HG02852 (cell line): ENCODE measurements at regions not wholly inside any gene's neighbourhood (a gene's known extent, or its start where the extent isn't known, plus 50 kb on each side); places are given as distances from the start of the nearest gene placed in this dataset.
"Not testable (repeated sequence)": the region's sequence is repeated elsewhere in the genome, so short reads cannot be mapped to it uniquely, and the experiment has no call there.

Experiments used
- ATAC-seq: cut with Tn5 transposase; IDR thresholded peaks from one replicate; pipeline ENCODE4 v1.9.1; 2021; ENCODE audit warnings: mild to moderate bottlenecking, moderate library complexity; ENCODE audit not compliant: unreplicated experiment

GRCh38 chr21:35169574-35169973 is 120.5 kb upstream of the RUNX1 start:
- no peak for ATAC-seq

GRCh38 chr21:35168735-35169134 is 119.6 kb upstream of the RUNX1 start:
- ATAC-seq = no peak

- ATAC-seq = no peak
Measured at GRCh38 chr21:35164971-35165483, 115.9 kb upstream of the RUNX1 start.

- no peak for ATAC-seq
Measured at GRCh38 chr21:35164380-35164779, 115.3 kb upstream of the RUNX1 start.

GRCh38 chr21:35163411-35163810 is 114.3 kb upstream of the RUNX1 start:
- ATAC-seq = no peak

GRCh38 chr21:35162831-35163230 is 113.7 kb upstream of the RUNX1 start:
- no peak for ATAC-seq

- no peak for ATAC-seq
Measured at GRCh38 chr21:35159881-35160280, 110.8 kb upstream of the RUNX1 start.

GRCh38 chr21:35157374-35157773 is 108.3 kb upstream of the RUNX1 start:
- not testable (repeated sequence) for ATAC-seq

GRCh38 chr21:35156293-35157278 is 107.5 kb upstream of the RUNX1 start:
- no peak for ATAC-seq

- ATAC-seq = no peak
Measured at GRCh38 chr21:35154788-35155187, 105.7 kb upstream of the RUNX1 start.

- no peak for ATAC-seq
Measured at GRCh38 chr21:35153671-35154070, 104.6 kb upstream of the RUNX1 start.

GRCh38 chr21:35150562-35151226 is 101.6 kb upstream of the RUNX1 start:
- no peak for ATAC-seq

- no peak for ATAC-seq
Measured at GRCh38 chr21:35149698-35150097, 100.6 kb upstream of the RUNX1 start.

- no peak for ATAC-seq
Measured at GRCh38 chr21:35147439-35147838, 98.3 kb upstream of the RUNX1 start.

- no peak for ATAC-seq
Measured at GRCh38 chr21:35145626-35146233, 96.6 kb upstream of the RUNX1 start.

- ATAC-seq = no peak
Measured at GRCh38 chr21:35144978-35145377, 95.9 kb upstream of the RUNX1 start.

- no peak for ATAC-seq
Measured at GRCh38 chr21:35142036-35142815, 93.1 kb upstream of the RUNX1 start.

- ATAC-seq = no peak
Measured at GRCh38 chr21:35139382-35139715, 90.2 kb upstream of the RUNX1 start.

- ATAC-seq = no peak
Measured at GRCh38 chr21:35138665-35139381, 89.7 kb upstream of the RUNX1 start.

GRCh38 chr21:35136586-35137219 is 87.6 kb upstream of the RUNX1 start:
- ATAC-seq = no peak
